Rectal smooth muscle tissue (tissue), 1 donor: ENCODE measurements at regions not wholly inside any gene's neighbourhood (a gene's known extent, or its start where the extent isn't known, plus 50 kb on each side); places are given as distances from the start of the nearest gene placed in this dataset.
"Not testable (repeated sequence)": the region's sequence is repeated elsewhere in the genome, so short reads cannot be mapped to it uniquely, and the experiment has no call there.

Experiments
- H3K27ac ChIP-seq: one replicate; pipeline ENCODE4 v1.7.0; 2013; ENCODE audit warnings: low read depth, low read length, inconsistent platforms
- H3K27me3 ChIP-seq: one replicate; pipeline ENCODE4 v1.7.0; 2013; ENCODE audit warnings: low read length; ENCODE audit not compliant: control insufficient read depth, insufficient read depth
- H3K36me3 ChIP-seq: one replicate; pipeline ENCODE4 v1.7.0; 2013; ENCODE audit warnings: low read length; ENCODE audit not compliant: control insufficient read depth, insufficient read depth
- H3K4me1 ChIP-seq: one replicate; pipeline ENCODE4 v1.7.0; 2013; ENCODE audit warnings: low read length; ENCODE audit not compliant: control insufficient read depth, insufficient read depth
- H3K4me3 ChIP-seq: one replicate; pipeline ENCODE4 v1.7.0; 2013; ENCODE audit warnings: low read length
- H3K9ac ChIP-seq: one replicate; pipeline ENCODE4 v1.7.0; 2013; ENCODE audit warnings: low read length

- H3K4me3 ChIP-seq, H3K27me3 ChIP-seq, H3K9ac ChIP-seq, H3K36me3 ChIP-seq, H3K27ac ChIP-seq: not testable (repeated sequence)
- peaks cover 10% of the 10 kb centered on the region for H3K4me1 ChIP-seq
These were observed 57.5 kb upstream of the WNT7B start for GRCh38 chr22:46034480-46034879.

DNA sequence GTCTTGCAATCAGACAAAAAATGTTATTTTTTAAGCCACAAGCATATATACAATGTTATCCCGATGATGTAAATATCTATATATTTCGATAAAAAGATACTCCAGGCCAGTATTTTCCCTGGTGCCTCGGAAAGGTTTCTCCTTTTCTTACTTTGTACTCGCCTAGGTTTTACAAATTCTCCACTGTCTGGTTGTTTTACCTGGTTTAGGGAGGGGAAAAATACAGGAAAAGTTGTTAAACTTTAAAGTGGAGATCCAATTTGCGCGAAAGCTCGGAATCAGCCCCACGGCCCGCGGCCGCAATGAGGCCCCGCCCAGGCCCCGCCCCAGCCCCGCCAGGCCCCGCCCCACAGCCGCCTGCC, 58.4 kb upstream of the WNT7B start:
- peak overlapping the region; percentile 41 for H3K9ac ChIP-seq
- peak overlapping the region; percentile 87 for H3K27ac ChIP-seq
- H3K36me3 ChIP-seq = no peaks in the 10 kb centered on the region
- peaks cover 10% of the 10 kb centered on the region for H3K4me1 ChIP-seq
- no peaks in the 10 kb centered on the region for H3K27me3 ChIP-seq
- peak overlapping the region; percentile 67 for H3K4me3 ChIP-seq

- no peaks in the 10 kb centered on the region for H3K27me3 ChIP-seq
- peak overlapping the region; percentile 90 for H3K27ac ChIP-seq
- H3K36me3 ChIP-seq = no peaks in the 10 kb centered on the region
- H3K9ac ChIP-seq = peak overlapping the region; percentile 88
- peak overlapping the region; percentile 91 for H3K4me3 ChIP-seq
- H3K4me1 ChIP-seq = peaks cover 10% of the 10 kb centered on the region
These were observed 59.0 kb upstream of the WNT7B start for GRCh38 chr22:46035742-46036557.

DNA sequence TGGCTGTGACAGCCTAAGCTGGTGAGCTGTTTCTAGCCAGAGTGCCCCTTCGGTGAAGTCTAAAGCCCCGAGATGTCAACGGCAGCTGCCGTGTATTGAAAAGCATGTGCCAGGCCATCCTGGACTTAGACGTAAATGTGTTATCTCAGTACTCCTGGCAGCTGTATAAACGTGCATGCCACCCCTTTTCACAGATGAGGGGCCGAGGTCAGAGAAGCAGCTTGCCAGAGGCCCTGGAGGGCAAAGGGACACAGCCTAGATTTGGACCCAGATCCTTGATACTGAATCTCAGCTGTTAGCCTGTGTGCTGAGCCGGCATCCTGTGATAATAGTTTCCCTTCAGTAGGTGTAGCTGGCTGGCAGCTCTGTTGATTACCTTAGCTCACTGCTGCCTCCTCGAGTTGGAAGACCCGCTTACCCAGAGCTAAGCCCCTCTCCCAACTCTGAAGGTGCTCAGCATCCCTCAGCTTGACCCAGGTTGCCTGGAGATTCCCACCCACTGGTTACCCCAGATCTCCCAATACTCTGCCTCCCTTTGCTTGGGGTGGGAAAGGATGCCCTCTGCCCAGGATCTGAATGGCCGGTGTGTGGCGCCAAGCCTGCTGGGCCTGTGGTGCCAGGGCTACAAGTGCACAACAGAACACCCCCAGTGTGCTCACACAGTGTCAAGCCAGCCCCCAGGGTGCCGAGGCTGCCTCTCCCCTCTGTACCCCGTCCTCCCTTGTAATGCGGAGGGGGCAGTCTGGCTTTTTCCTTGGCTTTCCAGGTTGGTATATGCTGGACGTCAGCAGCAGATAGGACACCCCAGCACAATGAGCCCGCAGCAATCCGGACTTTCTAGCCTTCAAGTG, 59.8 kb upstream of the WNT7B start:
- peaks cover 10% of the 10 kb centered on the region for H3K4me1 ChIP-seq
- peak overlapping the region; percentile 90 for H3K27ac ChIP-seq
- no peaks in the 10 kb centered on the region for H3K36me3 ChIP-seq
- H3K27me3 ChIP-seq = no peaks in the 10 kb centered on the region
- peak overlapping the region; percentile 88 for H3K9ac ChIP-seq
- peak overlapping the region; percentile 91 for H3K4me3 ChIP-seq

DNA sequence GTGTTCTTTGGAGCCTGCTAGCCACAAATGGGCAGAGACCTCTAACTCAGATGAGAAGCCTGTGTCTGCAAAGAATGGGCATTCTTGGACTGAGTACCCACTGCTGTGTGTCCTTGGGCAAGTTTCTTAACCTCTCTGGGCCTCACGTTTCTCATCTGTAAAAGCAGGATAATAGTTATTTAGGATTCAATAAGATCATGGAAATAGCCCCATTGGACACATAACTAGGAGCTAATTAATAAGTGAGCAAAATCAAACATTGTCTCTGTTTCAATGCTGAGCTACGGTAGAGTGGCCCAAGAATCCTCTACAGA, 61.2 kb upstream of the WNT7B start:
- no peak overlapping the region for H3K27ac ChIP-seq
- no peak overlapping the region for H3K9ac ChIP-seq
- no peaks in the 10 kb centered on the region for H3K27me3 ChIP-seq
- no peak overlapping the region for H3K4me3 ChIP-seq
- peaks cover 17% of the 10 kb centered on the region for H3K4me1 ChIP-seq
- H3K36me3 ChIP-seq = no peaks in the 10 kb centered on the region

DNA sequence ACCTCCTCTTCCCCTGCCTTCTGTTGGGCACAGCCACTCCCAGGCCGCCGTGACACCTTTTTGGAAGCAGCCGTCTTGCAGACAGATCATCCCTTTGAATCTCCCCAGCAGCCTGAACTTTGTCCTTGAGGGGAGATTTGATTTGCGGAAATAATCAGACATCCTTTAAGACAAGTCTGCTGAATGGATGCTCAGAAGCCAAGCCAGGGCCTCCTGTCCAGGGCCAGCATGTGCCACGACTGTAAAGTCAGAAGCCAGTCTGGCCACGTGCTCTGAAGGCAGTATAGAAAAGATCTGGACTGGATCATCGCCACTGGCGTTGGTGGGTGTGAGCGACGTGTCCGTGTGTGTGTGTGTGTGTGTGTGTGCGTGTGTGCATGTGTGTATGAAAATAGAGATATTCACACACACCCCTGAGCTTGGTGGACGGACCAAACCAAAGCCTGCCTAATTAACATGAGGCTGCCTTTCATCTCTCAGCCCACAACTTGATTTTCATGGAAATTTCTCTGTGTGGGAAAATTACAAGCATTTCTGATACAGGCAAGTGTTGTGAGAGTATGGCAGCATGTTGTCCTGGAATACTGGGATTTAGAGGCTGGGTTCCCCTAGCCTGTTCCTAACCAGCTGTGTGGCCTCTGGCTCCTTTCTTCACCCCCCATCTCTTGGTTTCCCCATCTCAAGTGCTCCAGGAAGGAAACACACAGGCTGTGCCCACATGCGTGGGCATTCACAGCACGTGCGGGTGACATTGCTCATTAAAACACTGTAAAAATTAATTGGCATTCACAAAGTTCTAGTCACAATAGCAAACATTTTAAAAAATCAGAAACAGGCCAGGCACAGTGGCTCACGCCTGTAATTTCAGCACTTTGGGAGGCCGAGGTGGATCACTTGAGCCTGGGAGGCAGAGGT, 61.8 kb upstream of the WNT7B start:
- H3K27ac ChIP-seq = no peak overlapping the region

DNA sequence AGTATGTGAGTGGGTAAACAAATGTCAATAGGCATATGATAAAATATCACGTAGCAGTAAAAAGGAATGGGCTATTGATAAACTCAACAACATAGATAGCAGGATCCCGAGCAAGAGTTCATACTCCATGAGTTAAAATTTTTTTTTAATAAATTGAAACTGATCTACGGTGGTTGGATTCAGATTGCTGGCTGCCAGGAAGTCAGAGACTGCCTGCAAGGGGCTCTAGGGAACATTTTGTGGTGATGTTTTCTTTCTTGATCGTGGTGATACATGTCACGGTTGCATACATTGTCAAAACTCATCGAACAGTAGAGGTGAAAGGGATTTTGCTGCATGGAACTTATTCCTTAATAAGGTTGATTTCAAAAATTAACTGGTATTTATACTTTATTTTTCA, 62.6 kb upstream of the WNT7B start:
- Histone ChIP-seq H3K9ac (no peak overlapping the region), H3K36me3 (no peaks in the 10 kb centered on the region), H3K4me1 (peaks cover 24% of the 10 kb centered on the region), H3K4me3 (no peak overlapping the region), H3K27me3 (no peaks in the 10 kb centered on the region), H3K27ac (no peak overlapping the region)

More for the DNA sequence above, 61.8 kb upstream of the WNT7B start:
- Histone ChIP-seq H3K4me1 (peaks cover 22% of the 10 kb centered on the region), H3K36me3 (no peaks in the 10 kb centered on the region), H3K9ac (no peak overlapping the region), H3K4me3 (no peak overlapping the region), H3K27me3 (no peaks in the 10 kb centered on the region)

GRCh38 chr22:46040471-46041465, 63.8 kb upstream of the WNT7B start:
- Histone ChIP-seq H3K9ac (no peak overlapping the region), H3K4me1 (peaks cover 24% of the 10 kb centered on the region), H3K27me3 (no peaks in the 10 kb centered on the region), H3K4me3 (no peak overlapping the region), H3K36me3 (no peaks in the 10 kb centered on the region), H3K27ac (peak overlapping the region; percentile 23)

DNA sequence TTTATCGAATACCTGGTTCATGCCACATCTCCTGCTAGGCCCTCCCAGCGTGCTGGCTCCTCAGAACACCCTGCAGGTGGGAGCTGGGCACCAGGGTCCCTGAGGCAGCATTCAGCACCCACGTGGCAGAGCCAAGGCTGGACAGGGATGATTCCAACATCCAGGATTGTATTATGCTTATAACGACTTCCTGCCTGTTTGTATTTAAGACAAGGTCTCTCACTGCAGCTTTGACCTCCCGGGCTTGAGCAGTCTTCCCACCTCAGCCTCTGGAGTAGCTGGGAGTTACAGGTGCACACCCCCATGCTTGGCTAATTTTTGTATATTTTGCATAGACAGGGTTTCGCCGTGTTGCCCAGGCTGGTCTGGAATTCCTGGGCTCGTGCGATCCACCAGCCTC, 64.7 kb upstream of the WNT7B start:
- Histone ChIP-seq H3K27me3 (no peaks in the 10 kb centered on the region), H3K4me3 (no peak overlapping the region), H3K4me1 (peaks cover 28% of the 10 kb centered on the region), H3K9ac (no peak overlapping the region), H3K27ac (peak overlapping the region; percentile 52), H3K36me3 (no peaks in the 10 kb centered on the region)

- peaks cover 33% of the 10 kb centered on the region for H3K4me1 ChIP-seq
These were observed 65.8 kb upstream of the WNT7B start for GRCh38 chr22:46042786-46043185.

DNA sequence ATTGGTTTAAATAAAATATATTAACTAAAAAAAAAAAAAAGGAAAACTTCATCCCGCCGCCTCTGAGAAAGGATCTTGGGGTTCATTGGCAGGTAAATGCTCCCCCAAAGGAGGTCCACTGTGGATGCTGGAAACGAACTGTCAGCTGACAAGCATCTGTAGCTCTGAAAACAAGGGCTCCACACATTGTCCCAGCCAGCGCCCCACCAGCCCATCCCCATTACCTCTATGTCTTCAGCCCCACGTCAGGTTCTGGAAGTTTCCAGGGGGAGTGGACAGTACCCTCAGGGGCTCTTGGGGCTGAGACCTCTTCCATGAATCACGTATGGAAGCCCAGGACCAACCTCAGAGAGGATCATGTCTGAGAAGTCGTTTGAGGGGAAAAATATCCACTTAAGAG, 66.4 kb upstream of the WNT7B start:
- Histone ChIP-seq H3K36me3 (no peaks in the 10 kb centered on the region), H3K9ac (peak overlapping the region; percentile 39), H3K27ac (peak overlapping the region; percentile 96), H3K4me3 (peak overlapping the region; percentile 80), H3K4me1 (peaks cover 33% of the 10 kb centered on the region), H3K27me3 (no peaks in the 10 kb centered on the region)

More at GRCh38 chr22:46042786-46043185, 65.8 kb upstream of the WNT7B start:
- H3K27me3 ChIP-seq = no peaks in the 10 kb centered on the region
- peak overlapping the region; percentile 38 for H3K4me3 ChIP-seq
- no peak overlapping the region for H3K9ac ChIP-seq
- H3K36me3 ChIP-seq = no peaks in the 10 kb centered on the region
- peak overlapping the region; percentile 96 for H3K27ac ChIP-seq
